B cell (primary cell): ENCODE measurements at regions not wholly inside any gene's neighbourhood (a gene's known extent, or its start where the extent isn't known, plus 50 kb on each side); places are given as distances from the start of the nearest gene placed in this dataset.

Experiments used
- EZH2 ChIP-seq: IDR thresholded peaks from 2 replicates; pipeline ENCODE4 v1.6.1; 2012; ENCODE audit warnings: borderline replicate concordance, low read depth, mild to moderate bottlenecking, moderate library complexity, low read length; ENCODE audit not compliant: insufficient read depth, poor library complexity, severe bottlenecking
- TF ChIP-seq, protein P1 (sequence below): fragments of 200-600 bp; IDR thresholded peaks from one replicate; pipeline ENCODE4 v1.8.0; 2022; ENCODE audit warnings: antibody characterized with exemption, mild to moderate bottlenecking

DNA sequence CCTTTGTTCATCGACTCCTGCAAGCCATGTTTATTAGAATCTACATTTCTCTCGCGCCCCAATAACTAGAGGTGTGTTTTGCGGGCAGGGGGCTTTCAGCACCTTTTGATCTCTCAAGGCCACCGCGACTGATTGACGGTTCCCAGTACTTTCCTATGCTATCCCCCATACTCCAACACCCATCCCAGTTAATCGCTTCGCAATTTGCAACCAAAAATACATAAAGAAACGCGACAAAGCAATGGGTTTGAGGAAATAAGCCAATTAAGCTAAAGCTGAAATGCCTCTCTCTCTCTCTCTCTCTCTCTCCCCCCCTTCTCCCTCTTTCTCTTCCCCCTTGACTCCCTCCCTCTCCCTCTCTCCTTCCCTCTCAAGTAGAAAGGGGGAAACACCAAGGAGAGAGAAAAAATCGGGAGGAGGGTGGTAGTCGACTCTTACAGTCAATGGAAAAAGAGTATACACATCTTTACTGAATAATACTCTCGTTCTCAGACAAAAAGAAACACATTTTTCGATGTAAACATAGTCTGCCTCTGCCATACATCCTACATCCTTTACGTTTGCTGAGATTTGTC, 128.0 kb upstream of the DPYD start:
- TF ChIP-seq, protein P1, sequence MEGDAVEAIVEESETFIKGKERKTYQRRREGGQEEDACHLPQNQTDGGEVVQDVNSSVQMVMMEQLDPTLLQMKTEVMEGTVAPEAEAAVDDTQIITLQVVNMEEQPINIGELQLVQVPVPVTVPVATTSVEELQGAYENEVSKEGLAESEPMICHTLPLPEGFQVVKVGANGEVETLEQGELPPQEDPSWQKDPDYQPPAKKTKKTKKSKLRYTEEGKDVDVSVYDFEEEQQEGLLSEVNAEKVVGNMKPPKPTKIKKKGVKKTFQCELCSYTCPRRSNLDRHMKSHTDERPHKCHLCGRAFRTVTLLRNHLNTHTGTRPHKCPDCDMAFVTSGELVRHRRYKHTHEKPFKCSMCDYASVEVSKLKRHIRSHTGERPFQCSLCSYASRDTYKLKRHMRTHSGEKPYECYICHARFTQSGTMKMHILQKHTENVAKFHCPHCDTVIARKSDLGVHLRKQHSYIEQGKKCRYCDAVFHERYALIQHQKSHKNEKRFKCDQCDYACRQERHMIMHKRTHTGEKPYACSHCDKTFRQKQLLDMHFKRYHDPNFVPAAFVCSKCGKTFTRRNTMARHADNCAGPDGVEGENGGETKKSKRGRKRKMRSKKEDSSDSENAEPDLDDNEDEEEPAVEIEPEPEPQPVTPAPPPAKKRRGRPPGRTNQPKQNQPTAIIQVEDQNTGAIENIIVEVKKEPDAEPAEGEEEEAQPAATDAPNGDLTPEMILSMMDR = no peak
- no peak for TF ChIP-seq EZH2
